GM12872 (cell line): ENCODE measurements at regions not wholly inside any gene's neighbourhood (a gene's known extent, or its start where the extent isn't known, plus 50 kb on each side); places are given as distances from the start of the nearest gene placed in this dataset.

Source experiments
- TF ChIP-seq, protein P1 (sequence below): IDR thresholded peaks from 3 replicates; pipeline ENCODE4 v1.5.1; 2011; ENCODE audit warnings: low read depth, mild to moderate bottlenecking, low read length, moderate library complexity; ENCODE audit not compliant: insufficient read depth

DNA sequence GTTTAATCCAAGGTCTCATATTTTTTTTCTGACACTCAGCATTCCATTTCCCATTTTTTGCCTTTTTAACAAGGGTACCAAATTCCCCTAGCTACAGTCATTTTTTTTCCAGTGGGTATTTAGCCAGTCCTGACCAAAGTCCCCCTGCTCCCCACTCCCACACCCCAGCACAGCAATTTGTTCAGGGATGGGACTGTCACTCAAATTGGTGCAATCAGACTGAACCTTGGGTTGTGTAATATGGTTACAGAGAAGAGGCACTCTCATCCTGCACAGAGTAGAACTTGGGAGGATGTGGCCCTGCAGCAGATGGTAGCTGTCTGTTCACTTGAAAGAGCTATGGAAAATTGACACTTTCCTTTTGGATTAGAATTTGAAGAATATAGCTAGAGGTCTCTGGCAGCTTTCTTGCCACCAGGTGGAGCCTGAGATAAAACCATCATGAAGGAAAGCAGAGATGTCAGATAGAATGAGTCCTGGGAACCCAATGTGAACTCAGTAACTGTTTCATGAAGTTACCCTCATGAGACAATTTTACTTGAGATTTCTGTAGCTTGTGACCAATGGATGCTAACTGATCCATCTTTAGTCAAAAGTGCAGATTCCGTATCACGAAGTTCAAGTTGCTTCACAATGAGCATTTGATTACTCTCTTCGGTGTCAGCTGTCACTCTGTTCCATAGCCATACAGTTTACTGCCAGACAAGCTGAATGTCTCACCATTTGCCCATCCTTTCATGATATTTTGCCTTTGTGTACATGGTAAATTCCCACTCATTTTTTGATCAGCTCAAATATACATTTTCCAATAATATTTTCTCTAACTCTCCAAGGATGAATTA is 394.0 kb upstream of the SYT1 start:
- TF ChIP-seq, protein P1, sequence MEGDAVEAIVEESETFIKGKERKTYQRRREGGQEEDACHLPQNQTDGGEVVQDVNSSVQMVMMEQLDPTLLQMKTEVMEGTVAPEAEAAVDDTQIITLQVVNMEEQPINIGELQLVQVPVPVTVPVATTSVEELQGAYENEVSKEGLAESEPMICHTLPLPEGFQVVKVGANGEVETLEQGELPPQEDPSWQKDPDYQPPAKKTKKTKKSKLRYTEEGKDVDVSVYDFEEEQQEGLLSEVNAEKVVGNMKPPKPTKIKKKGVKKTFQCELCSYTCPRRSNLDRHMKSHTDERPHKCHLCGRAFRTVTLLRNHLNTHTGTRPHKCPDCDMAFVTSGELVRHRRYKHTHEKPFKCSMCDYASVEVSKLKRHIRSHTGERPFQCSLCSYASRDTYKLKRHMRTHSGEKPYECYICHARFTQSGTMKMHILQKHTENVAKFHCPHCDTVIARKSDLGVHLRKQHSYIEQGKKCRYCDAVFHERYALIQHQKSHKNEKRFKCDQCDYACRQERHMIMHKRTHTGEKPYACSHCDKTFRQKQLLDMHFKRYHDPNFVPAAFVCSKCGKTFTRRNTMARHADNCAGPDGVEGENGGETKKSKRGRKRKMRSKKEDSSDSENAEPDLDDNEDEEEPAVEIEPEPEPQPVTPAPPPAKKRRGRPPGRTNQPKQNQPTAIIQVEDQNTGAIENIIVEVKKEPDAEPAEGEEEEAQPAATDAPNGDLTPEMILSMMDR, result peak; percentile 50

- TF ChIP-seq, protein P1, result no peak
These were observed 391.4 kb upstream of the SYT1 start for GRCh38 chr12:78473136-78473535.

- TF ChIP-seq, protein P1, result no peak
These were observed 391.0 kb upstream of the SYT1 start for GRCh38 chr12:78473561-78473960.

- TF ChIP-seq, protein P1, result no peak
These were observed 380.7 kb upstream of the SYT1 start for GRCh38 chr12:78483767-78484315.

GRCh38 chr12:78489990-78490389 is 374.6 kb upstream of the SYT1 start:
- TF ChIP-seq, protein P1, result no peak

GRCh38 chr12:78490861-78491260 is 373.7 kb upstream of the SYT1 start:
- TF ChIP-seq, protein P1, result no peak

- TF ChIP-seq, protein P1, result no peak
These were observed 369.7 kb upstream of the SYT1 start for GRCh38 chr12:78494911-78495310.
